ENCODE measurements at regions not wholly inside any gene's neighbourhood (a gene's known extent, or its start where the extent isn't known, plus 50 kb on each side); places are given as distances from the start of the nearest gene placed in this dataset.

GRCh38 chr2:136434251-136434715 lies 316.3 kb upstream of the CXCR4 start (continued):
- TF ChIP-seq BCLAF1 (IDR thresholded peaks at IDR 0.05; ENCODE audit: borderline replicate concordance in 1 of 2, control insufficient read depth in 1 of 2, low read depth in 2 of 2, low read length in 1 of 2) (no peak), CLOCK (CRISPR knock-in tag; IDR thresholded peaks at IDR 0.05; ENCODE audit: borderline replicate concordance) (no peak), ZZZ3 (IDR thresholded peaks at IDR 0.05) (no peak), TARDBP (IDR thresholded peaks at IDR 0.05) (no peak), MAFK (IDR thresholded peaks at IDR 0.05; ENCODE audit: low read length) (no peak), ZNF395 (CRISPR knock-in tag; IDR thresholded peaks at IDR 0.05) (peak; percentile 94), NR1H2 (CRISPR knock-in tag; IDR thresholded peaks at IDR 0.05) (no peak), SMARCA4 (IDR thresholded peaks at IDR 0.05) (no peak; the same call in 1 of the 2 replicates), ZNF143 (CRISPR knock-in tag; IDR thresholded peaks at IDR 0.05) (no peak), KHSRP (IDR thresholded peaks at IDR 0.05) (no peak), E2F8 (IDR thresholded peaks at IDR 0.05; ENCODE audit: low read depth, partially characterized antibody) (no peak), HMG20A (CRISPR knock-in tag; conservative IDR thresholded peaks at IDR 0.05) (no peak), ZNF197 (CRISPR knock-in tag; IDR thresholded peaks at IDR 0.05; ENCODE audit: low read depth) (peak; percentile 65; the same call in 1 of the 2 replicates), MECOM (CRISPR knock-in tag; IDR thresholded peaks at IDR 0.05) (no peak; the same call in none of the 2 replicates), FOXJ3 (CRISPR knock-in tag; IDR thresholded peaks at IDR 0.05) (no peak), RNF219 (CRISPR knock-in tag; IDR thresholded peaks at IDR 0.05) (no peak)
